D341Med (cell line): ENCODE measurements at regions not wholly inside any gene's neighbourhood (a gene's known extent, or its start where the extent isn't known, plus 50 kb on each side); places are given as distances from the start of the nearest gene placed in this dataset.
A peak's percentile ranks its signal among the peaks of the same experiment; 100 is the strongest.
"Not testable (repeated sequence)": the region's sequence is repeated elsewhere in the genome, so short reads cannot be mapped to it uniquely, and the experiment has no call there.

ENCODE experiments used
- DNase-seq: peaks from one replicate; pipeline ENCODE4 v3.0.0; 2012; ENCODE audit warnings: low spot score

GRCh38 chr7:67620216-67620933, 623.7 kb downstream of the TYW1 start:
- no peak for DNase-seq

- DNase-seq, result no peak
These were observed 625.1 kb downstream of the TYW1 start for GRCh38 chr7:67621704-67622103.

GRCh38 chr7:67625257-67625737, 628.7 kb downstream of the TYW1 start:
- DNase-seq, result peak; percentile 92

DNA sequence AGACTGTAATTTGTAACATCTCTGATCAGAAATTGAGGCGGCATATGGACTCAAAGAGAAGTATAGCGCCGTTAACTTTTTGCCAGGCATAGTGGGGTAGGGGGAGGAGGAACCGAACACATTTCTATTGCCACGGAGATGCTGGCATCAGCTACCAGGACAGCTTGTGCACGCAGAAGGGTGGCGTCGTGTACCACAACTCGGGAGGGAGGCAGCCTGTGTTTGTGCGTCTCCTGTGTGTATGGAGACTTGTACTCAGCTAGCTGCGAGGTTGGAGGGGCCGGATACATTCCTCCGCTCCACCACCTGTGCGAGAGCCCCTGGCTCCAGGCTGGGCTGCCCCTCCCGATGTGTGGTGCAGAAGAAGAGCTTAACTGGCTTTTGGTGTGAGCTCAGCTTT, 634.8 kb downstream of the TYW1 start:
- peak; percentile 69 for DNase-seq

DNA sequence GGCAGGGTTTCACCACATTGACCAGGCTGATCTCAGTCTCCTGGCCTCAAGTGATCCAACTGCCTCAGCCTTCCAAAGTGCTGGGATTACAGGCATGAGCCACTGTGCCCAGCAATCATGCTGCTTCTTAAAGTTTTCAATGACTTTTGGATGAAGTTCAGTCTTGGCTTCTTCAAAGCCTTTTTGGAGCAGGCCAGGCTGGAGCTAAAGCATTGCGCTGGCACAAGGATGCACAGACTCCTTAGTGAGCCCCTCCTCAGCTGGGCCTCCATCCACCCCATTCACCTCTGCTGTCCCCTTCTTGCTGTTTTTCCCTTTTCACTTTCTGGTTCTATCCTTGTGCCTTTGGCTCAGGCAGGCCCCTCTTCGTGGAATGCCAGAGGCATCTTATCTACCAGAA, 638.6 kb downstream of the TYW1 start:
- no peak for DNase-seq

DNA sequence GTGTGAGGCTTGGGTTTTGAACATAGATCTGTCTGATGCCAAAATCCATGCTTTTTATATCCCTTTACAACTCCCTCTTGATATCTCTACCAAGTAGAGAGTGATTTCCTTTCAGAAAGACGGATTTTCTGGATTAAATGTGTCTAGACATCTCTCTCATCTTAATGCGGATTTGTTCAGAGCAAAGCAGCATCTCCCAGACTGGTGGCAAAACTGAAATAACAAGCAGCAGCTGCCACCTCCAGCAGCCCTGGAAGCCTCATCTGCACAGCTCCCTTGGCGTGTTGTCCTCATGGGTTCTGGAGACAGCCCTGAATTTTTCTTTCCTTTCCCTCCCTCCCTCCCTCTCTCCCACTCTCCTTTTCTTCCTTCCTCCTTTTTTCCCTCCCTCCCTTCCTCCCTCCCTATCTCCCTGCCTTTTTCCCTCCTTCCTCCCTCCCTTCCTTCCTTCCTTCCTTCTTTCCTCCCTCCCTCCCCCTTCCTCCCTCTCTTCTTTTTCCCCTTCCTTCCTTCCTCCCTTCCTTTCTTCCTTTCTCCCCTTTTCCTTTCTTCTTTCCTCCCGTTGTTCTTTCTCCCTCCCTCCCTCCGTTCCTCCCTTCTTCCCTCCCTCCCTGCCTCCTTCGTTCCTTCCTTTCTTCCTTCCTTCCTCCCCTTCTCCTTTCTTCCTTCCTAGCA, 639.9 kb downstream of the TYW1 start:
- DNase-seq, result peak; percentile 84

DNA sequence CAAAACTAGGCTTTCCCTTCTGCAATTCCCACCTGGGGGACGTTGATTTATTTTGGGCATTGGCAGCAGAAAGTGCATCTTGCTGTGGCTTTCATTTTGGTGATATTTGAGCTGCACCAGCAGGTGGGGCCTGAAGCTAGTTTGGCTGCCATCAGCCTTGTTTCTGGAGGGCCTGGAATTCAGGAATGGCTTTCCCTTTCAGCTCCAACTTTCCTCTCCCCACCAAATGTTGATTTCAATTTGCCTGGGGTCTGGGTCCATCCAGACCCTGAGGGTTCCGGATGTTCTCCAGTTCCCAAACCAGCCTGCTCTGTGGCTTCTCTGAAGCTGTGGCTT, 640.4 kb downstream of the TYW1 start:
- DNase-seq, result peak; percentile 59

- not testable (repeated sequence) for DNase-seq
These were observed 645.9 kb downstream of the TYW1 start for GRCh38 chr7:67642542-67642941.

GRCh38 chr7:67644151-67644550, 647.5 kb downstream of the TYW1 start:
- peak; percentile 67 for DNase-seq

DNA sequence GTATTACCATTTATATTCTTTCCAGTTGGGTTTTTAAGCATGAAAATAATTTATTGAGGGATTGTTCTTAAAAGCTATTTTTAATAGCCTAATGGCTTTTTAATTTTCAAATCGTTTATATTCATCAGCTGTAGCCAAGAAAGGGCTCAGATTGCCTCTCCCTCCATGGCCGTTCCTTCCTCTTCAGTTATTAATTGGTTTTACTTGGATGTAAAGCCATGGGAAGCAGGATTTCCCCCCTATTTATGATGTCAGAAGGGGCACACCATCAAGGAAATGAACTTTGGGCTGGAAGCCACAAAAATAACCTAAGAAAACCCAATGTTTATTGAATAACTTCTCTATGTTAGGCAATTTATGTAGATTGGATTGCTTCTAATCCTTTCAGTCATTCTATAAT, 656.3 kb downstream of the TYW1 start:
- no peak for DNase-seq

DNA sequence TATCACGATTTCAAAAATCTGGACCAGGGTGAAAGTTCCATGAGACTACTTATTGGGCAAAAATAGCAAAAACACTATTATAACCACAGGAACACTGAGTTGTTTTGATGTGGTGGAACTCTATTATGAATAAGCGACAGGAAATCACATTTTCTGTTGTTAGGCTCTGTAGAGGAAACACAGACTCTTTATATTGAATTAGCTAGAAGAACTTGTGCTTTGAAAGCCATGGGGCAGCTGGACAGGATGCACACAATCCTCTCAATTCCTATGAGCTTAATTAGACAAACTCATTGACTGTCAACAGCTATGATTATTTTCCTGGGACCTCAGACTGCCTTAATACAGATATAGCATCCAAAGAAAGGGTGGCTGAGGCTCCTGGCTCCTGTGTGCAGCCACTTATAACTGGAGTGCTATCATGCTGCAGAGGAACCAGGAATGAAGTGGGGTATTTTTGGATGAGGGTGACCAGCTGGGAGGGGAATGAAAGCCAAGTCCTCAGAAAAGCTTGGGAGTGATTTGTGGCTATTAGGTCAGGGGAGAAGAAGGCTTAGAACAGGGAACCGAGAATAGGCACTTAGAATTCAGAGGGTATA, 657.3 kb downstream of the TYW1 start:
- no peak for DNase-seq

GRCh38 chr7:67654642-67655041, 658.0 kb downstream of the TYW1 start:
- no peak for DNase-seq

DNA sequence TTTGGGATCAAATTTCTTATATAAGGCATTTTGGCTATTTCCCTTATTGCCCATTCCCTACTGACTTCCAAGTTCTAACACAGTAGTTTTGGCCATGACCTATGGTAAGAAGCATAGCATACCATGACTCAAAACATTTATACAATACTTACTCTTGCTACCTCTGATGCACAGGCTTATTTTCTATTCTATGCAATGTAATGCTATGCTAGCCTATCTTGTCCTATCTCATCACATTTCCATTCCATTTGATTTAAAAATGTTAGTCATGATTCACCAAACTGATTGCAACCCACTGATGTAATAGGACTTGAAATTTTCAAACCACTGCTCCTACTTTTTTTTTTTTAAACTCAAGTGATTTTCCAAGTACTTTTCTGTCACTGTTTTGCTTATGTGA, 658.5 kb downstream of the TYW1 start:
- no peak for DNase-seq

DNA sequence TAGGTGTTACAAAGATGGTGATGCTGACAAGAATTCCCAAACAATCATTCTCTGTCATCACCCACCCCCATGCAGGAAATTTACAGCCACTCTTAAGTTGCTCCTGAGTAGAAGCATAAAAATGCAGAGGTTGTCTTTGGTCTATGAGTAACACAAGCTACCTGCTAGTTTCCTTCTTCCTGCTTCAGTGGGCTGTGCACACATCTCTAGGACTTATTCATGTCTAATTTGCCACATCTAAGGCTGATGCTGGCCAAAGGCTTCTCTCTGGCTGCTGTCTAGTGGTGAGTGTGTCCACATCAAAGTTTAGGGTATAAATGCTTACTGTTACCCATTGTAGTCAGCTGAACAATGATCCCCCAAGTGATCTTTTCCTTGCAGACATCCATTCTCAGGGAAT, 662.5 kb downstream of the TYW1 start:
- no peak for DNase-seq

DNA sequence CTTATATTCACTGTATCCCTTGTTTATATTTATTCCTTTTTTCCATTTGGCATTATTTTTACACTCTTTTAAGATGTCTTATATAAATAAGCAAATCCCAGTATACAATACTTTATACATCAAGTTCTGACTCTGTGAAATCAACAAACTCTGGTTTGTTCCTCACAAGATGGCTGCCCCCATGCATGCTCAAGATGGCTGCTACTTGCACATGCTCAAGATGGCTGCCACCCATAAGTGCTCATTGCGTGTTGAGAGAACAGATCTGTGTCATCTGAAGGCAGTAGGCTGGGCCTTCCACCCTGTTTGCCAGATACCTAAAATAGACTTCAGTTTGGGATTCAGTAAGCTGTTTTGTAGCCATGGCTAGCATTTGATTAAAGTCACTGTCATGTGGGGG, 666.2 kb downstream of the TYW1 start:
- no peak for DNase-seq

DNA sequence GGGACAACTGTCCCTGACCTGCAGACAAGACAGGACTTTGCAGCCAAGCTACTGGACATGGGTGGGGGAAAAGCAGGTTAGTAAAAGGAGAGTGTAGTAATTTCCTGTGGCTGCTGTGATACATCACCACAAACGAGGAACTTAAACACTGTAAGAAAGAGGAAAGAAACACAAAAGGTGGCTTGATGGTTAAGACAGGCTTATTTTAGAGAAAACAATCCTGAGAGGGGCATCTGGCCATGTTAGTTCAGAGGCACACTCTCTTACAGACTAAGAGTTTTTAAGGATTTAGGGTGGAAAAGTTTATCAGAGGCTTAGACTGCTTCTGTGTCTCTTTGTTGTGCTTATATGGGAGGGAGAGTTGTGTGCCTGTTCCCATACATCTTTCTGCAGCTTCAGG, 667.0 kb downstream of the TYW1 start:
- DNase-seq, result no peak

DNA sequence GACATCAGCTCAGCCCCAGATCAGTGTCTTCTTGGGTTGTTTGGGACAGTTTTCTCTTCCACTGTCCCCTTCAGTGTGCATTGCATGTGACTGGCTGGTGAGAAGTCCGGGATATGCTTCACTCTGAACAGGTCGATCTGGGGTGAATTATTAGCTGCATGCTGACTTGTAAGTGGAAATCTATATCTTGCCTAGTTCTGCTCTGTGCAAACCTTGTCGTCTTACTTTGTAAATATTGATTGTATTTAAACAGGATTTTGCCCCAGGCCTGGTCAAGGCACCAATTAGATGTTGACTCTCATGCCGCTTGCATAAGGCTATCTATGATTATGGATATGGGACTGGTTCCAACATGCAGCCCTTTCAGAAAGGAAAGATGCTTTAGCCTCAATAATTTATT, 669.7 kb downstream of the TYW1 start:
- not testable (repeated sequence) for DNase-seq

DNA sequence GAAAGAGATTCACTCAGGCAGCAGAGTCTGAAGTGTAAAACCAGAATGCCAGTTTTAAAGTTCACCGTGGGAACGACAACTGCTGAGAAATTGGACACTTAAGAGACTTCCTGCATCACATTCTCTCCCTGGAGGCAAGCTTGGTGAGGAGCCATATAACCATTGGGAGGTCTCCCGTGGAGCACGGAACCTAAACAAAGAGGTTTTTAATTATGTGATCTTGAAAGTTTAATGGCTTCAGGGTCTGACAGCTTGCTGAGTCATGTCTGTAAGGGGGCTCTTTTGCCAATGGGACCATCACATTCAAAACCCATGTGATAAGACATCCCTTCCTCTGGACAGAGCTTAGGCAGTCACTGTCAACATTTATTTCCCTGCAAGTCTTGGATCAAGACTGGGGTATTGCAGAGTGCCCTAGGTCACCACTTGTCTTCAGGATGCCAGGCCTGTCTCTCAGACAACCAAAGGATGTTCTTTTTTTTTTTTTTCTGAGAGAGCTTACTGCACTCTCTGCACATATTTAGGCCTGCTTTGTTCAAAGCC, 674.4 kb downstream of the TYW1 start:
- no peak for DNase-seq

GRCh38 chr7:67673861-67674260, 677.2 kb downstream of the TYW1 start:
- DNase-seq, result no peak

- DNase-seq, result not testable (repeated sequence)
These were observed 678.2 kb downstream of the TYW1 start for GRCh38 chr7:67674862-67675261.

GRCh38 chr7:67675971-67676370, 679.3 kb downstream of the TYW1 start:
- no peak for DNase-seq

GRCh38 chr7:67678419-67678818, 681.8 kb downstream of the TYW1 start:
- no peak for DNase-seq

GRCh38 chr7:67683628-67684027, 687.0 kb downstream of the TYW1 start:
- DNase-seq, result no peak
